Central memory CD8-positive, alpha-beta T cell (primary cell): ENCODE measurements at regions not wholly inside any gene's neighbourhood (a gene's known extent, or its start where the extent isn't known, plus 50 kb on each side); places are given as distances from the start of the nearest gene placed in this dataset.

Experiments
- ATAC-seq: fragments of 150-1000 bp; cut with Tn5 transposase; replicated peaks from 2 replicates; pipeline ENCODE4 v1.10.0; 2022; ENCODE audit warnings: mild to moderate bottlenecking, moderate FRiP score, moderate number of reproducible peaks; ENCODE audit not compliant: poor library complexity, severe bottlenecking; ENCODE audit errors: extremely low read depth
- DNase-seq, 2 donors: peaks; one replicate each; pipeline ENCODE4 v3.0.0; 2021; ENCODE audit warnings: low spot score in 2 of 2
- H3K27ac Mint-ChIP-seq: one replicate; pipeline ENCODE4 v1.8.0; 2022; ENCODE audit warnings: low read depth, mild to moderate bottlenecking, moderate library complexity, mixed read lengths
- H3K27me3 Mint-ChIP-seq: one replicate; pipeline ENCODE4 v1.8.0; 2022; ENCODE audit warnings: mixed read lengths
- H3K36me3 Mint-ChIP-seq: one replicate; pipeline ENCODE4 v1.8.0; 2022; ENCODE audit warnings: mild to moderate bottlenecking, moderate library complexity, mixed read lengths; ENCODE audit not compliant: insufficient read depth
- H3K4me1 Mint-ChIP-seq: one replicate; pipeline ENCODE4 v1.8.0; 2022; ENCODE audit warnings: mixed read lengths
- H3K4me3 Mint-ChIP-seq: one replicate; pipeline ENCODE4 v1.8.0; 2022; ENCODE audit warnings: mild to moderate bottlenecking, moderate library complexity, mixed read lengths
- H3K9me3 Mint-ChIP-seq: one replicate; pipeline ENCODE4 v1.8.0; 2022; ENCODE audit warnings: mixed read lengths

- DNase-seq (no peak), ATAC-seq (no peak)
- H3K4me3 Mint-ChIP-seq: no peak overlapping the region
- H3K27me3 Mint-ChIP-seq: no peaks in the 10 kb centered on the region
- no peaks in the 10 kb centered on the region for H3K4me1 Mint-ChIP-seq
- H3K36me3 Mint-ChIP-seq: no peaks in the 10 kb centered on the region
- no peak overlapping the region for H3K27ac Mint-ChIP-seq
- H3K9me3 Mint-ChIP-seq: peaks cover 10% of the 10 kb centered on the region
Observed at GRCh38 chr18:28576941-28577340, 400.0 kb upstream of the CDH2 start.

- ATAC-seq (no peak), DNase-seq (no peak)
- Mint-ChIP-seq H3K4me3 (no peak overlapping the region), H3K27ac (no peak overlapping the region), H3K36me3 (no peaks in the 10 kb centered on the region), H3K9me3 (peaks cover 7% of the 10 kb centered on the region), H3K4me1 (no peaks in the 10 kb centered on the region), H3K27me3 (no peaks in the 10 kb centered on the region)
Observed at GRCh38 chr18:28575123-28575522, 398.2 kb upstream of the CDH2 start.

GRCh38 chr18:28574175-28574574 lies 397.2 kb upstream of the CDH2 start:
- ATAC-seq (no peak), DNase-seq (no peak)
- H3K27ac Mint-ChIP-seq: no peak overlapping the region
- no peaks in the 10 kb centered on the region for H3K36me3 Mint-ChIP-seq
- no peaks in the 10 kb centered on the region for H3K4me1 Mint-ChIP-seq
- H3K27me3 Mint-ChIP-seq: no peaks in the 10 kb centered on the region
- H3K4me3 Mint-ChIP-seq: no peak overlapping the region
- H3K9me3 Mint-ChIP-seq: no peaks in the 10 kb centered on the region

GRCh38 chr18:28571929-28572328 lies 395.0 kb upstream of the CDH2 start:
- H3K4me3 Mint-ChIP-seq: no peak overlapping the region
- H3K9me3 Mint-ChIP-seq: no peaks in the 10 kb centered on the region
- DNase-seq: no peak
- no peak overlapping the region for H3K27ac Mint-ChIP-seq
- no peaks in the 10 kb centered on the region for H3K4me1 Mint-ChIP-seq
- H3K36me3 Mint-ChIP-seq: no peaks in the 10 kb centered on the region
- no peak for ATAC-seq
- no peaks in the 10 kb centered on the region for H3K27me3 Mint-ChIP-seq

GRCh38 chr18:28560331-28560730 lies 383.4 kb upstream of the CDH2 start:
- no peak overlapping the region for H3K4me3 Mint-ChIP-seq
- no peaks in the 10 kb centered on the region for H3K4me1 Mint-ChIP-seq
- H3K36me3 Mint-ChIP-seq: no peaks in the 10 kb centered on the region
- no peaks in the 10 kb centered on the region for H3K27me3 Mint-ChIP-seq
- peaks cover 6% of the 10 kb centered on the region for H3K9me3 Mint-ChIP-seq
- ATAC-seq (no peak), DNase-seq (no peak)
- H3K27ac Mint-ChIP-seq: no peak overlapping the region

GRCh38 chr18:28559511-28559910 lies 382.6 kb upstream of the CDH2 start:
- peaks cover 11% of the 10 kb centered on the region for H3K9me3 Mint-ChIP-seq
- H3K27me3 Mint-ChIP-seq: no peaks in the 10 kb centered on the region
- H3K36me3 Mint-ChIP-seq: no peaks in the 10 kb centered on the region
- ATAC-seq (no peak), DNase-seq (no peak)
- H3K4me3 Mint-ChIP-seq: no peak overlapping the region
- no peaks in the 10 kb centered on the region for H3K4me1 Mint-ChIP-seq
- no peak overlapping the region for H3K27ac Mint-ChIP-seq

- DNase-seq (no peak), ATAC-seq (no peak)
- peaks cover 5% of the 10 kb centered on the region for H3K9me3 Mint-ChIP-seq
- H3K4me3 Mint-ChIP-seq: no peak overlapping the region
- H3K27ac Mint-ChIP-seq: no peak overlapping the region
- H3K4me1 Mint-ChIP-seq: no peaks in the 10 kb centered on the region
- no peaks in the 10 kb centered on the region for H3K36me3 Mint-ChIP-seq
- no peaks in the 10 kb centered on the region for H3K27me3 Mint-ChIP-seq
Observed at GRCh38 chr18:28541934-28542333, 365.0 kb upstream of the CDH2 start.

- Mint-ChIP-seq H3K27me3 (no peaks in the 10 kb centered on the region), H3K9me3 (peaks cover 5% of the 10 kb centered on the region), H3K4me3 (no peak overlapping the region), H3K27ac (no peak overlapping the region), H3K36me3 (no peaks in the 10 kb centered on the region), H3K4me1 (no peaks in the 10 kb centered on the region)
- DNase-seq: no peak
- ATAC-seq: no peak
Observed at GRCh38 chr18:28541276-28541930, 364.5 kb upstream of the CDH2 start.

- H3K4me3 Mint-ChIP-seq: no peak overlapping the region
- ATAC-seq: no peak
- H3K9me3 Mint-ChIP-seq: peaks cover 17% of the 10 kb centered on the region
- no peaks in the 10 kb centered on the region for H3K4me1 Mint-ChIP-seq
- H3K27me3 Mint-ChIP-seq: no peaks in the 10 kb centered on the region
- DNase-seq: no peak
- H3K36me3 Mint-ChIP-seq: no peaks in the 10 kb centered on the region
- H3K27ac Mint-ChIP-seq: no peak overlapping the region
Observed at GRCh38 chr18:28529644-28530043, 352.7 kb upstream of the CDH2 start.

- Mint-ChIP-seq H3K27ac (no peak overlapping the region), H3K36me3 (no peaks in the 10 kb centered on the region), H3K4me3 (no peak overlapping the region), H3K4me1 (no peaks in the 10 kb centered on the region), H3K27me3 (no peaks in the 10 kb centered on the region), H3K9me3 (peaks cover 4% of the 10 kb centered on the region)
- no peak for ATAC-seq
- DNase-seq: no peak
Observed at GRCh38 chr18:28526196-28526595, 349.3 kb upstream of the CDH2 start.

GRCh38 chr18:28523758-28524475 lies 347.0 kb upstream of the CDH2 start:
- Mint-ChIP-seq H3K27me3 (no peaks in the 10 kb centered on the region), H3K4me1 (no peaks in the 10 kb centered on the region), H3K27ac (no peak overlapping the region), H3K36me3 (no peaks in the 10 kb centered on the region), H3K9me3 (no peaks in the 10 kb centered on the region), H3K4me3 (no peak overlapping the region)
- DNase-seq (no peak), ATAC-seq (no peak)

- no peak overlapping the region for H3K4me3 Mint-ChIP-seq
- H3K27me3 Mint-ChIP-seq: no peaks in the 10 kb centered on the region
- no peak overlapping the region for H3K27ac Mint-ChIP-seq
- H3K36me3 Mint-ChIP-seq: no peaks in the 10 kb centered on the region
- H3K4me1 Mint-ChIP-seq: no peaks in the 10 kb centered on the region
- no peak for ATAC-seq
- DNase-seq: no peak
- H3K9me3 Mint-ChIP-seq: peaks cover 4% of the 10 kb centered on the region
Observed at GRCh38 chr18:28522236-28522635, 345.3 kb upstream of the CDH2 start.

- ATAC-seq: no peak
- Mint-ChIP-seq H3K36me3 (no peaks in the 10 kb centered on the region), H3K27ac (no peak overlapping the region), H3K4me1 (no peaks in the 10 kb centered on the region), H3K4me3 (no peak overlapping the region), H3K9me3 (peaks cover 7% of the 10 kb centered on the region), H3K27me3 (no peaks in the 10 kb centered on the region)
- DNase-seq: no peak
Observed at GRCh38 chr18:28519997-28520396, 343.1 kb upstream of the CDH2 start.
